ENCODE measurements at regions not wholly inside any gene's neighbourhood (a gene's known extent, or its start where the extent isn't known, plus 50 kb on each side); places are given as distances from the start of the nearest gene placed in this dataset.

DNA sequence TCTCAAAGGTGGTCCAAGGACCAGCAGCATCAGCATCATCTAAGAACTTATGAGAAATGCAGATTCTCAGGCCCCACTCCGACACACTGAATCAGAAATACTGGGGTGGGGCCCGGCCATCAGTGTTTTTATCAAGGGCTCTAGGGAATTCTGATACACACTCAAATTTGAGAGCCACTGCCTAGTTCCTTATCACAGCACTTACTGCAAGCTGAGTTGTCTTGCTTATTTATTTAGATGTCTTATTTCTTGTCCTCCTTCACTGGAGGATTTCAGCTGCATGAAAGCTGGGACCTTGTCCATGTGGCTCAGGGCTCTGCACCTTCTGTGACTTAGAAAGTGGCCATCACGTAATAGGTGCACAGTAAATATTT, 139.4 kb upstream of the RREB1 start:
- DNase-seq, result no peak
- no peak overlapping the region for H3K4me3 ChIP-seq (ENCODE audit: low read depth, low read length)
- TF ChIP-seq, protein P1, sequence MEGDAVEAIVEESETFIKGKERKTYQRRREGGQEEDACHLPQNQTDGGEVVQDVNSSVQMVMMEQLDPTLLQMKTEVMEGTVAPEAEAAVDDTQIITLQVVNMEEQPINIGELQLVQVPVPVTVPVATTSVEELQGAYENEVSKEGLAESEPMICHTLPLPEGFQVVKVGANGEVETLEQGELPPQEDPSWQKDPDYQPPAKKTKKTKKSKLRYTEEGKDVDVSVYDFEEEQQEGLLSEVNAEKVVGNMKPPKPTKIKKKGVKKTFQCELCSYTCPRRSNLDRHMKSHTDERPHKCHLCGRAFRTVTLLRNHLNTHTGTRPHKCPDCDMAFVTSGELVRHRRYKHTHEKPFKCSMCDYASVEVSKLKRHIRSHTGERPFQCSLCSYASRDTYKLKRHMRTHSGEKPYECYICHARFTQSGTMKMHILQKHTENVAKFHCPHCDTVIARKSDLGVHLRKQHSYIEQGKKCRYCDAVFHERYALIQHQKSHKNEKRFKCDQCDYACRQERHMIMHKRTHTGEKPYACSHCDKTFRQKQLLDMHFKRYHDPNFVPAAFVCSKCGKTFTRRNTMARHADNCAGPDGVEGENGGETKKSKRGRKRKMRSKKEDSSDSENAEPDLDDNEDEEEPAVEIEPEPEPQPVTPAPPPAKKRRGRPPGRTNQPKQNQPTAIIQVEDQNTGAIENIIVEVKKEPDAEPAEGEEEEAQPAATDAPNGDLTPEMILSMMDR (IDR thresholded peaks at IDR 0.05; ENCODE audit: low read depth, low read length, missing control alignments), result no peak
- H3K27ac ChIP-seq, result no peak overlapping the region
- H3K27me3 ChIP-seq (replicated peaks), result no peaks in the 10 kb centered on the region
- in situ Hi-C loops (cut with HindIII; ENCODE audit: low pct_ligation_motif_present, low sequenced_read_pairs), result no loop called here
- H3K36me3 ChIP-seq (replicated peaks), result no peaks in the 10 kb centered on the region

DNA sequence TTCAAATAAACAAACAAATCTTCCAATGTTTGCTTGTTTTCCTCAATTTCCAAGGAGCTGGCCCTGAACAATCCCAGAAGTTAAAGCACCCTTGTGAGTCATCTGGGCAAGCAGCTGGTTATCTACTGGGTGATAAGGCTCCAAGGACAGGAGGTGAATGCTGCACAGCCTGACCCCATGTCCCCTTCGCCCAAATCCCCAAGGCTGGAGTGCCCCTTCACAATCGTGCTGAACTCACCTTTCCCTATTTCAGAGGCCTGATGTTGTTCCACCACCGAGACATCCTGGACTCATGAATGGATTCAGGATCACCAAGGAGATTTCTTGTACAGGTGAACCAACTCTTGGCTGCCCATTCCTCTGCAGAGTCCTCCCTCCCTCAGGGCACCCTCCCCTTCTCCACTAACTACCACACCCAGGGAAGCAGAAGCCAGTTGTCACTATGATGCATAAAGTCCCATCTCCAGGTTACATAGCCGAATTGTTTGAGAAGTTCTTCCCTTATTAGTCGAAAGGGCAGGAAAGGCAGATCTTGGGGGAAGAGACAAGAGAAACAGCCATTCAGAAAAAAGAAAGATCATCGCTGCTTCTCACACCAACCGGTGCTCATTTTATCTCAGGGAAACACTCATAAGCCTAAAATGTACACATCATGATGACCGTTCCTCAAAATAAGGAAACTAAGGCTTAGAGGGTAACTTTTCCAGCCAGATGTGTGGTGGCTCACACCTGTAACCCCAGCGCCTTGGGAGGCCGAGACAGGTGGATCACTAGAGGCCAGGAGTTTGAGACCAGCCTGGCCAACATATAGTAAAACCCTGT, 138.8 kb upstream of the RREB1 start:
- DNase-seq, result no peak
- TF ChIP-seq, protein P1 (IDR thresholded peaks at IDR 0.05; ENCODE audit: low read depth, low read length, missing control alignments), result no peak
- in situ Hi-C loops (cut with HindIII; ENCODE audit: low pct_ligation_motif_present, low sequenced_read_pairs), result no loop called here
- Histone ChIP-seq H3K27ac (no peak overlapping the region), H3K36me3 (replicated peaks) (no peaks in the 10 kb centered on the region), H3K4me3 (ENCODE audit: low read depth, low read length) (no peak overlapping the region), H3K27me3 (replicated peaks) (no peaks in the 10 kb centered on the region)

DNA sequence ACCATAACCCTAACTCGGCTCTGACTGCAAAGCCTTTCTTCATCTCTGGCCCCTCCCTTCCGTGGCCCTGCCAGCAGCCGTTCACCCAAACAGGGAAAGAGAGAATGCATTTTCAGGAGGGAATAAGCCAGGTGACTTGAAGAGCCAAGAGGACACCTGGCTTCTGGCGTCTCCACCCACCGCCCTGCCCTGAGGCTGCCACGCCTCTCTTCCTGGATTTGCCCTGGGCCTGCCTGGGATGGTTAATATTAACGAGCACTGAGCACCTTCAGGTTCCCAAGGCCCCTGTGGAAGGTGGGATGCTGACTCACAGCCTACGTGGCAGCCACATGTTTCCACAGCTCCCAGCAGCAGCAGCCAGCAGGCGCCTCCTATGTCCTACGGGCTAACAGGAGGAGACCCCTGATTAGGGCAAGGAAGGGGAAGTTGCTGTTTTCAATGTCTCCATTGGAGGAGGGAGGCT, 138.0 kb upstream of the RREB1 start:
- Histone ChIP-seq H3K36me3 (replicated peaks) (no peaks in the 10 kb centered on the region), H3K27ac (no peak overlapping the region), H3K4me3 (ENCODE audit: low read depth, low read length) (no peak overlapping the region), H3K27me3 (replicated peaks) (no peaks in the 10 kb centered on the region)
- DNase-seq, result no peak
- in situ Hi-C loops (cut with HindIII; ENCODE audit: low pct_ligation_motif_present, low sequenced_read_pairs), result no loop called here
- TF ChIP-seq, protein P1 (IDR thresholded peaks at IDR 0.05; ENCODE audit: low read depth, low read length, missing control alignments), result no peak

- Histone ChIP-seq H3K27me3 (replicated peaks) (no peaks in the 10 kb centered on the region), H3K36me3 (replicated peaks) (no peaks in the 10 kb centered on the region), H3K4me3 (ENCODE audit: low read depth, low read length) (no peak overlapping the region), H3K27ac (no peak overlapping the region)
- in situ Hi-C loops (cut with HindIII; ENCODE audit: low pct_ligation_motif_present, low sequenced_read_pairs), result no loop called here
- TF ChIP-seq, protein P1 (IDR thresholded peaks at IDR 0.05; ENCODE audit: low read depth, low read length, missing control alignments), result no peak
- DNase-seq, result no peak
Measured at GRCh38 chr6:6970851-6971250, 136.9 kb upstream of the RREB1 start.

DNA sequence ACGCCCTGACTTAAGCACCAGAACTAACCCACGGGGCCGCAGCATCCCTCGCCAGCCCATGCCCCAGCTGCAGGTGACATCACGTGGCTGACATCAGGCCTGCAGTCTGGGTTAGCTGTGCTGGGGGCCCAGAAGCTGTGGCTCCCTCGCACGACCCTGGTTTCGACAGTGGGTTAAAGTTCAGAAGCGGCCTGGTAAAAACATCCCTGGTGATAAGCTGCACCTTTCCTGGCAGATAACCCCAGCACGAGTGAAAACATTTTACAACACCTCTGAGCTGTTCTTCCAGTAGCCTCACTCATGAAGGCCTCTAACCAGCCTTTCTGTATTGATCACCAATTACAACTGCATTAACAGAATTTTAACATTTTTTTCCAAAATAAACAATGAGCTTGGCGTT, 136.4 kb upstream of the RREB1 start:
- Histone ChIP-seq H3K27me3 (replicated peaks) (no peaks in the 10 kb centered on the region), H3K27ac (no peak overlapping the region), H3K36me3 (replicated peaks) (no peaks in the 10 kb centered on the region), H3K4me3 (ENCODE audit: low read depth, low read length) (no peak overlapping the region)
- in situ Hi-C loops (cut with HindIII; ENCODE audit: low pct_ligation_motif_present, low sequenced_read_pairs), result no loop called here
- DNase-seq, result no peak
- TF ChIP-seq, protein P1 (IDR thresholded peaks at IDR 0.05; ENCODE audit: low read depth, low read length, missing control alignments), result no peak

DNA sequence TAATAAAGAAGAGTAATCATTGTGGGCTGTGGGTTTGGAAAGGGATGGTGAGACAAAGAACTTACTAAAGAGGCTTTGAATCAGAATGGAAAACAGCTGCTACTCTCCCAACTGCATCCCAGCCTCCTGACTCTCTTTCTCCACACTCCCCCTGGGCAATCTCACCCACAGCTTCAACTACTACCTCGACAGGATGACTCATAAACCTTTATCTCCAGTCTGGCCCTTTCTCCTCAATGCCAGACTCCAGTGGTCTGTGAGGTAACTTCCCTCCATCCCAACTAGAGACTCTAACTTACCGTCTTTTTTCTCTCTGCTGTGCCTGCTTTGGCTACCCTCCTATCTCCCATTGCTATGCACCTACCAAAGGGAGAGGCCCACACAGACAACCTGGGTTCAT, 135.3 kb upstream of the RREB1 start:
- in situ Hi-C loops (cut with HindIII; ENCODE audit: low pct_ligation_motif_present, low sequenced_read_pairs), result no loop called here
- DNase-seq, result peak; percentile 42
- H3K36me3 ChIP-seq (replicated peaks), result no peaks in the 10 kb centered on the region

More for the DNA sequence above, 135.3 kb upstream of the RREB1 start:
- no peak overlapping the region for H3K27ac ChIP-seq
- TF ChIP-seq, protein P1 (IDR thresholded peaks at IDR 0.05; ENCODE audit: low read depth, low read length, missing control alignments), result no peak
- H3K27me3 ChIP-seq (replicated peaks), result no peaks in the 10 kb centered on the region
- H3K4me3 ChIP-seq (ENCODE audit: low read depth, low read length), result no peak overlapping the region

All from brain microvascular endothelial cell (primary cell).